Caco-2 (cell line): ENCODE measurements at regions not wholly inside any gene's neighbourhood (a gene's known extent, or its start where the extent isn't known, plus 50 kb on each side); places are given as distances from the start of the nearest gene placed in this dataset.

Experiments used
- BruUV-seq: library from RNA; stranded (reverse); fragments of 400-500 nt; replicated peaks from 2 replicates; lab custom pipeline; 2021; lab: Mats Ljungman, UMichigan
- CTCF ChIA-PET: fragments of 300-600 bp; sonication (Branson Sonifier 250); formaldehyde crosslinking; loops from one replicate; lab custom pipeline; 2022; ENCODE audit warnings: antibody characterized with exemption; lab: Charles Lee
- POLR2A ChIA-PET: fragments of 300-600 bp; sonication (Branson Sonifier 250); formaldehyde crosslinking; loops from one replicate; lab custom pipeline; 2022; ENCODE audit warnings: antibody characterized with exemption; lab: Charles Lee
- DNase-seq, 2 experiments: peaks; one replicate each; pipeline versions ENCODE4 v3.0.0 to v3.0.0-alpha.2; 2020 to 2022
- H3K27me3 ChIP-seq: replicated peaks from 2 replicates; pipeline ENCODE4 v1.6.0; 2011; ENCODE audit warnings: low read length; ENCODE audit not compliant: control insufficient read depth, insufficient read depth
- H3K36me3 ChIP-seq: 2 replicates; pipeline ENCODE4 v1.5.1; 2011; ENCODE audit warnings: low read length; ENCODE audit not compliant: control insufficient read depth, insufficient read depth
- H3K4me1 ChIP-seq: fragments of 250-450 bp; sonication (Bioruptor Pico); 2 replicates; pipeline ENCODE4 v1.5.1; 2020; ENCODE audit warnings: mild to moderate bottlenecking
- H3K4me3 ChIP-seq: 2 replicates; pipeline ENCODE4 v1.5.1; 2011; ENCODE audit warnings: low read depth, mild to moderate bottlenecking, control low read depth, low read length
- H3K9me3 ChIP-seq: fragments of 250-450 bp; sonication (Bioruptor Pico); 2 replicates; pipeline ENCODE4 v1.5.1; 2020; ENCODE audit warnings: mild to moderate bottlenecking, moderate library complexity
- H3K27ac Mint-ChIP-seq: one replicate; pipeline ENCODE4 v1.8.0; 2022; ENCODE audit warnings: mixed read lengths; ENCODE audit not compliant: unreplicated experiment
- H3K27me3 Mint-ChIP-seq: one replicate; pipeline ENCODE4 v1.8.0; 2022; ENCODE audit warnings: mixed read lengths; ENCODE audit not compliant: insufficient read depth, unreplicated experiment
- H3K36me3 Mint-ChIP-seq: one replicate; pipeline ENCODE4 v1.8.0; 2022; ENCODE audit warnings: mild to moderate bottlenecking, mixed read lengths; ENCODE audit not compliant: insufficient read depth, unreplicated experiment
- H3K4me1 Mint-ChIP-seq: one replicate; pipeline ENCODE4 v1.8.0; 2022; ENCODE audit warnings: low read depth, mixed read lengths; ENCODE audit not compliant: unreplicated experiment
- H3K4me3 Mint-ChIP-seq: one replicate; pipeline ENCODE4 v1.8.0; 2022; ENCODE audit warnings: mild to moderate bottlenecking, moderate library complexity, mixed read lengths; ENCODE audit not compliant: unreplicated experiment
- H3K9me3 Mint-ChIP-seq: one replicate; pipeline ENCODE4 v1.8.0; 2022; ENCODE audit warnings: mixed read lengths; ENCODE audit not compliant: unreplicated experiment
- CTCF ChIP-seq, 2 experiments: fragments of 200-600 bp in 1 of 2; IDR thresholded peaks; 1 replicate in 1 of 2; 2 replicates in 1 of 2; pipeline versions ENCODE4 v1.5.1 to v1.8.0; 2011 to 2022; ENCODE audit warnings: antibody characterized with exemption in 1 of 2, control low read depth in 1 of 2, inconsistent platforms in 1 of 2, low read depth in 1 of 2, low read length in 1 of 2, mild to moderate bottlenecking in 1 of 2, moderate library complexity in 1 of 2; ENCODE audit not compliant: insufficient read depth in 1 of 2, severe bottlenecking in 1 of 2, unreplicated experiment in 1 of 2
- intact Hi-C: fragments of 100-400 bp; cut with micrococcal nuclease; formaldehyde crosslinking; loops from one replicate; pipeline ENCODE4 v1.10.0; 2022; ENCODE audit not compliant: unreplicated experiment

- H3K9me3 ChIP-seq: no peaks in the 10 kb centered on the region
- ChIA-PET POLR2A (no interaction called here), CTCF (interaction anchor here (0.8 kb wide), 1 partner anchor 15 kb away, joined by 3 read pairs; no protein-coding TSS in a partner anchor)
- Mint-ChIP-seq H3K36me3 (no peaks in the 10 kb centered on the region), H3K4me3 (no peak overlapping the region), H3K27me3 (no peaks in the 10 kb centered on the region), H3K27ac (no peak overlapping the region), H3K4me1 (no peaks in the 10 kb centered on the region), H3K9me3 (no peaks in the 10 kb centered on the region)
- H3K4me1 ChIP-seq: no peaks in the 10 kb centered on the region; the same call in 1 of the 2 replicates
- no TSS peak for BruUV-seq
- TF ChIP-seq CTCF (IDR thresholded peaks at IDR 0.05; ENCODE audit: insufficient read depth in 1 of 2, low read depth in 1 of 2, low read length in 1 of 2, severe bottlenecking in 1 of 2, unreplicated experiment in 1 of 2): no peak
- peak in 1 of 2 experiments; percentile 34 for DNase-seq
- intact Hi-C loops: no loop called here
- H3K4me3 ChIP-seq: no peak overlapping the region
- no peaks in the 10 kb centered on the region for H3K27me3 ChIP-seq
- H3K36me3 ChIP-seq: no peaks in the 10 kb centered on the region
Observed at GRCh38 chr1:60833173-60833572, 249.2 kb upstream of the NFIA start.

- Histone ChIP-seq H3K9me3 (no peaks in the 10 kb centered on the region), H3K4me1 (no peaks in the 10 kb centered on the region; the same call in 1 of the 2 replicates), H3K27me3 (no peaks in the 10 kb centered on the region), H3K4me3 (no peak overlapping the region), H3K36me3 (no peaks in the 10 kb centered on the region)
- H3K9me3 Mint-ChIP-seq: no peaks in the 10 kb centered on the region
- intact Hi-C loops: no loop called here
- no peak overlapping the region for H3K27ac Mint-ChIP-seq
- BruUV-seq: no TSS peak
- ChIA-PET CTCF (no interaction called here), POLR2A (no interaction called here)
- no peaks in the 10 kb centered on the region for H3K27me3 Mint-ChIP-seq
- no peaks in the 10 kb centered on the region for H3K36me3 Mint-ChIP-seq
- DNase-seq: no peak
- H3K4me3 Mint-ChIP-seq: no peak overlapping the region
- H3K4me1 Mint-ChIP-seq: no peaks in the 10 kb centered on the region
- no peak for TF ChIP-seq CTCF (IDR thresholded peaks at IDR 0.05; ENCODE audit: insufficient read depth in 1 of 2, low read depth in 1 of 2, low read length in 1 of 2, severe bottlenecking in 1 of 2, unreplicated experiment in 1 of 2)
Observed at GRCh38 chr1:60832367-60832766, 250.0 kb upstream of the NFIA start.

GRCh38 chr1:60831780-60832179, 250.6 kb upstream of the NFIA start:
- POLR2A ChIA-PET: no interaction called here
- BruUV-seq: no TSS peak
- TF ChIP-seq CTCF (IDR thresholded peaks at IDR 0.05; ENCODE audit: insufficient read depth in 1 of 2, low read depth in 1 of 2, low read length in 1 of 2, severe bottlenecking in 1 of 2, unreplicated experiment in 1 of 2): no peak
- Histone ChIP-seq H3K4me1 (no peaks in the 10 kb centered on the region; the same call in 1 of the 2 replicates), H3K27me3 (no peaks in the 10 kb centered on the region), H3K4me3 (no peak overlapping the region), H3K9me3 (no peaks in the 10 kb centered on the region), H3K36me3 (no peaks in the 10 kb centered on the region)
- H3K27me3 Mint-ChIP-seq: no peaks in the 10 kb centered on the region
- no peak overlapping the region for H3K27ac Mint-ChIP-seq
- no peak for DNase-seq
- intact Hi-C loops: no loop called here
- no peaks in the 10 kb centered on the region for H3K4me1 Mint-ChIP-seq
- CTCF ChIA-PET: no interaction called here
- no peaks in the 10 kb centered on the region for H3K36me3 Mint-ChIP-seq
- no peak overlapping the region for H3K4me3 Mint-ChIP-seq
- H3K9me3 Mint-ChIP-seq: no peaks in the 10 kb centered on the region
